Motor neuron (in vitro differentiated cells): ENCODE measurements at regions not wholly inside any gene's neighbourhood (a gene's known extent, or its start where the extent isn't known, plus 50 kb on each side); places are given as distances from the start of the nearest gene placed in this dataset.

Source experiments
- ATAC-seq, 8 experiments: fragments of 200-7000 bp; cut with Tn5 transposase; replicated peaks in 6 of 8; 2 replicates each; pipeline ENCODE4 v1.8.0; 2021; ENCODE audit warnings: mild to moderate bottlenecking in 8 of 8, moderate library complexity in 8 of 8
- H3K27ac ChIP-seq, 2 donors: fragments of 250-450 bp; sonication (Bioruptor Pico); 2 replicates each; pipeline ENCODE4 v1.9.0; 2021; ENCODE audit warnings: antibody characterized with exemption in 2 of 2, mild to moderate bottlenecking in 2 of 2, moderate library complexity in 1 of 2
- H3K4me1 ChIP-seq, 2 donors: fragments of 250-450 bp; sonication (Bioruptor Pico); replicated peaks in 1 of 2; 2 replicates each; pipeline ENCODE4 v1.6.1; 2021; ENCODE audit warnings: antibody characterized with exemption in 2 of 2, mild to moderate bottlenecking in 2 of 2, moderate library complexity in 1 of 2
- H3K4me3 ChIP-seq, 5 donors: fragments of 250-450 bp; sonication (Bioruptor Pico); 2 replicates each; pipeline ENCODE4 v1.9.0; 2021; ENCODE audit warnings: antibody characterized with exemption in 5 of 5, mild to moderate bottlenecking in 5 of 5, moderate library complexity in 4 of 5
- WGBS, 10 experiments: fragments of 450-650 bp; shearing (Covaris generic); methylation state at CpG; one replicate each; pipeline ENCODE4 v1.0.0; 2022; 5-methylcytosine and 5-hydroxymethylcytosine counted together
- in situ Hi-C, 9 experiments: fragments of 400-800 bp; cut with MboI; loops; one replicate each; pipeline ENCODE4 v1.15.0; 2021; ENCODE audit warnings: low sequenced_read_pairs in 9 of 9, low pct_unique_long_range_greater_than_20kb in 2 of 9; ENCODE audit not compliant: unreplicated experiment in 9 of 9

DNA sequence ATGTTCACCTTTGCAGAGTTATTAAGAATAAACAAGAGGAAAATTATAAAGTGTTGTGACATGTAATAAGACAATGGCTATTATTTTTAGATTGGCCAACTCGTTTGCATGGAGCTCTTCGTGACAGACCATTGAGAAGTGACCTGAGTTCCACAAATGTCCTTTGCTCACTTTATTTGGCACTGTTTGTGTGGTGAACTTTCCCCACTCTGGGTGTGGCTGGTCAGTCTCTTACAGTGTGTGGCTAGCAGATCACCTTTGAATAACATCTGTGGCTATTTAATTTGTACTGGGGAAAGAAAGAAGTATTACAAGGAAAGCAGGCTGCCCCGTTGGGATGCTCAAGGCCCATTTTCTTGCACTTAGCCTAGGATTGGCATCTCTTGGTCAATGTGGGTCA is 274.1 kb upstream of the WWC1 start:
- H3K4me3 ChIP-seq, result no peak overlapping the region
- whole genome bisulfite sequencing, 10 experiments, result 43 to 100% (median 83%) methylated on average over 1 to 3 of the region's 3 CpGs; no CpG with 5 or more reads in 2 of the 10 experiments
- ATAC-seq, result peak in 1 of 8 experiments; percentile 20

DNA sequence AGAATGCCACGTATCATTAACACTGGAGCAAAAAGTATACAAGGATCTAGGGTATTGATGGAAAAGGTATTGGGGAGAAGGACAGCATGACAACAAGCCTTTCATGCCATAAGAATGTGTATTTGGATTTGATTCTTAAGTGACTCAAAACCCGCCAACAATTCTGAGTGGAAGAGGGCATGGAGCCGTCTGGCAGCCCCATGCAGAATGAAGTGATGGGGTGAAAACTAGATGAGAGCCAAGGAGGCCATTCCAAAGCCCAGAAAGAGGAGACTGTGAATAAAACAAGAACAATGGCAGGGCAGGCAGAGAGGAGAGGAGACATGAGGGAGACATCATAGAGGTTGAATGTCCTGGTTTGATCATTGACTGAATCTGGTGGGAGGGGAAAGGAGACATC is 272.3 kb upstream of the WWC1 start:
- ATAC-seq, result no peak

More for the DNA sequence above, 274.1 kb upstream of the WWC1 start:
- Histone ChIP-seq H3K4me1 (peaks cover 8 to 21% of the 10 kb centered on the region in 2 donors), H3K27ac (no peak overlapping the region)
- in situ Hi-C loops, result no loop called here

DNA sequence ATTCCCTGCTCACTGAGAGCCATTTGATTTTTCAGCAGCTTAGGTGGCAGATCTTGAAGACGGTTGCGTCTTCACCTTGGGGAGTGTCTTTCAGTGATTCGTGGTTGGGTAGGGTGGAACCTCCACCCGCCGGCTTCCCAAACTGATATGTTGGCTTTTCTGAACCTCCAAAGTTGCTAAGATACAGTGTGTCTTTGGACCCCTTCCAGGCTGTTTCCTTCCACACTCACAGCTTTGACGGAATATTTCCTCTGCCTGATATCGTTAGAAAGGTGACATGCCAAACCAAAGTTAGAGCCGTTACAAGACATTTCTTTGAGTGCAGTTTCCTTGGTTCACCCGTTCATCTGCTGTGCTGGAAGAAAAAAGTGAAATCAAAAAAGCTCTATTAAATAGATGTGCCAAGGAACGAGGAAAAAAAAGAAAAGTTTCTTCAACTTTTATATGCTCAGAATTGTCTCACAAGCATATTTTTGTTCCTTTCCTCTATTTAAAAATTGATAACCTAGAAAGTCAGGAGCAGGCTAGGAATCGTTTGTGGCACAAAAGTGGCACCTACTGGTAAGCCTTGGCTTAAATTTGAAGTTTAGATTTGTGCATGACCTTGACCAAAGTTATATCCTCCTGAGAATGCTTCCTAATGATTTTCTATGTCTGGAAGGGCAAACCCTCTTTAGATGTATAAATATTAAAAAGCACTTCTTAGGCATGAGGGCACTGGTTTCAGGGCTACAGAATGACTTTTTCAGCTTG is 270.7 kb upstream of the WWC1 start:
- Histone ChIP-seq H3K4me1 (peaks cover 0 to 9% of the 10 kb centered on the region in 2 donors), H3K4me3 (no peak overlapping the region), H3K27ac (no peak overlapping the region)
- 45 to 95% (median 82%) methylated on average over 5 to 11 of the region's 11 CpGs; no CpG with 5 or more reads in 3 of the 10 experiments for WGBS, 10 experiments
- in situ Hi-C loops, result no loop called here
- ATAC-seq, result no peak

More for the DNA sequence above, 272.3 kb upstream of the WWC1 start:
- WGBS, 10 experiments, result 25 to 100% (median 86%) methylated on average over 1 to 3 of the region's 3 CpGs; no CpG with 5 or more reads in 1 of the 10 experiments
- in situ Hi-C loops, result no loop called here
- H3K4me1 ChIP-seq, result peaks cover 8 to 21% of the 10 kb centered on the region in 2 donors
- H3K27ac ChIP-seq, result no peak overlapping the region
- no peak overlapping the region for H3K4me3 ChIP-seq

DNA sequence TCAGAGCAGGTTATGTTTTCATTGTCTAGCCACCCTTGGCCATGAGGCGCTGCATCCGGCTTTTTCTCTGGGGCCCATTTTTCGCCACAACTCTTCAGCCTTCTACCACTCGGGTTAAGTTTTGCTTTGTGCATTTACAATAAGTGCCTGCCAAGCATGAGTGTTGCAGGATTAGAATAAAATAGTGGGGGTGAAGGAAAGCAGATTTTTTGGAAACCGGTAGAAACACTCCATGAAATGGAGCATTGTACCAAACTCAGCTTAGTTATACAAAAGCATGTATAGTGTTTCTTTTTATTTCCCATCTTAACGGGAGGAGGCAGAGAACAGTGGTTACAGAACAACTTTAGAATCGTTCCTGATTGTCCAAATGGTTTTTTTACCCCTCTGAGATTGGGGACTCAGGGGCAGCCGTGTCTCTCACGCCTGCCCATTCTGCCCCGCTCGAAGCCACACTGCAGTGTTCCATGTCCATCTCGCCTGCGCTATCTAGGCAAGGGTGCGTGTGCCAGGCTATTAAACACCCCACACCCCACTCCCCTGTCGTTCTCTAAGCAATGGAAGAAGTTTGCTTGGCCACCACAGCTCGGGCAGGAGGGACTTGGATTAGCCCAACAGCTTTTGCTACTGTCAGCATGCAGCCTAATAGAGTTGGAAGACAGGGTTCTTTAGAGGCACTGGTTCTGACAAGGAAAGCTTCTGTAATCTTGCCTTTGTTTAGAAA is 268.8 kb upstream of the WWC1 start:
- ATAC-seq, result peak in 1 of 8 experiments; percentile 52
- Histone ChIP-seq H3K4me1 (peaks cover 0 to 9% of the 10 kb centered on the region in 2 donors), H3K4me3 (no peak overlapping the region), H3K27ac (no peak overlapping the region)
- 26 to 100% (median 85%) methylated on average over 1 to 13 of the region's 16 CpGs for WGBS, 10 experiments
- in situ Hi-C loops, result no loop called here

DNA sequence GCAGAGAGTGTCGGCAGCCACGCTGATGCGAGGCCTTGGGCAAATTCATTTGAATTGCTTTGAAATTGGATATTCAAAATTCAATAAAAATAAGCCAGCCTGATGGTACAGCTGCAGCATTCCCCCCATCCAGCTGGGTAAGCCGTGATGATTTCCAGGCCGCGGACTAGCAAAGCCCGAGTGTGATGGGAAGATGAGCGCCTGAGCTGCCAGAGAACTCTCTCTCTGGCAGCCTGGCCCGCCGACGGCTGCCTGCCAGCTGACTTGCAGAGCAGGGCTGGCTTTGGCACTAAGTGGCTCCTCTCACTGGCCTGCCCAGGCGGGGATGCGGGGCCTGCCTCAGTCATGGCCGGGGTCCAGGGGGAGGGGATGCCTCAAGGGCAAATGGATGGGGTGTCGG is 268.3 kb upstream of the WWC1 start:
- Histone ChIP-seq H3K4me3 (no peak overlapping the region), H3K27ac (no peak overlapping the region), H3K4me1 (peaks cover 0 to 9% of the 10 kb centered on the region in 2 donors)
- WGBS, 10 experiments, result 0 to 100% (median 44%) methylated on average over 1 to 6 of the region's 15 CpGs; no CpG with 5 or more reads in 4 of the 10 experiments
- ATAC-seq, result peak in 3 of 8 experiments; percentile 70 to 90 (median 76)
- in situ Hi-C loops, result no loop called here

DNA sequence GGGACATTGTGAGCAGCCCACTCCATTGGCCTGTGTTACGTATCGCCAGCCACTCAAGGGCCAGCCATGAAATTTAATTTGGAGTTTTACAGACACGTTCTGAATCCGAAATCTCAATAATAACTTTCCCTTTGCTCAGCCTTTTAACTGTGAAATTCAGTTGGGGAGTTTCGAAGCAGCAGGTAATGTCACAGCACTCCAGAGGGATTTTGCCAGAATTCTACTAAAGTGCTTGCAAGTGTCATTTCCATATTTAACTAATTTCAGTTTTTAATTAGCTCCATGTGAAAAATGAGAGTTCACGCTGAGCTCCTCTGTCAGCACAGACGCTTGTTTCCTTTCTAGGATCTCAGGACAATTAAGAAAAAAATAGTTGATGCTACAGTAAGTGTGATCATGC is 267.1 kb upstream of the WWC1 start:
- Histone ChIP-seq H3K4me1 (peaks cover 0 to 9% of the 10 kb centered on the region in 2 donors), H3K27ac (no peak overlapping the region), H3K4me3 (no peak overlapping the region)
- no peak for ATAC-seq
- 49 to 98% (median 94%) methylated on average over 3 to 7 of the region's 7 CpGs; no CpG with 5 or more reads in 1 of the 10 experiments for WGBS, 10 experiments
- in situ Hi-C loops, result no loop called here

DNA sequence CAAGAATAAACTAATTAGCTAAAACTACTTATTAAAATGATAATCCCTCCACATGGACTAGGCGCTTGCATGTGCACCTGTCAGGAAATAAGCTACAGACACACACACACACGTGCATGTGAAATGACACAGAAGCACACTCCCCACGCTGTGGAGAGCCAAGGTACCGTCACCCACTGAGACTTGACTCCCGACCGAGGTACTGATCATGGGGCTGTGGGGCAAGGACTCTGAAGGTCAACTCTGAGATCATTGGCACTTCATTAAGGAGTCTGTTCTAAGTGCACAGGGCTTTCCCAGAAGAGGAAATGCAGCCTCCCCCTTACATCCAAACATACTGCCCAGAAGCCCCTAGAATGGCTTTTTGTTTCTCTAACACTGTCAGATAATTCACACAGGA is 264.4 kb upstream of the WWC1 start:
- 40 to 93% (median 83%) methylated on average over 1 to 4 of the region's 6 CpGs; no CpG with 5 or more reads in 4 of the 10 experiments for WGBS, 10 experiments
- no peak overlapping the region for H3K4me3 ChIP-seq
- peaks cover 0 to 9% of the 10 kb centered on the region in 2 donors for H3K4me1 ChIP-seq
- no peak overlapping the region for H3K27ac ChIP-seq
- peak in 3 of 8 experiments; percentile 33 to 63 (median 41) for ATAC-seq
- in situ Hi-C loops, result loop anchor here in 2 of 9 experiments (25.0 kb wide), 2 partner anchors 290 to 440 kb away; no protein-coding TSS in a partner anchor

DNA sequence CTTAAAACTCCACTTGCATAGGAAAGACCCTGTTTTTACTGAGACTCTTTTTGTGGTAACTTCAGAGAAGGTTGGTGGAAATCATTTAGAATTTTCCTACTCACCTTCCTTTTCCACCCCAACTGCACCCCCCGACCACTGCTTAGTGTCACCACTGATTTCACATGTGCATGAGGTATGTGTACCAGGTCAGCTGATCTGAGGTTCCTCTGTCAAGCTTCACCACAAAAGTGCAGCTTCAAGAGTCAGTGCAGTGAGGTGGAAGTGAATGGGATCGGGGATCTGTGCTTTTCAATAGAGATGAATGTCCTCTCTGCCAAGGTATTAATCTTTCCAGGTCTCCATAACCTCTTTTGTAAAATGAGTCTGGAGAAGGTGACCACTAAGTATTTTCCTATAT is 260.5 kb upstream of the WWC1 start:
- WGBS, 10 experiments, result 20 to 88% (median 59%) methylated on average over 1 of the region's 2 CpGs; no CpG with 5 or more reads in 4 of the 10 experiments
- in situ Hi-C loops, result loop anchor here in 2 of 9 experiments (25.0 kb wide), 2 partner anchors 294 to 444 kb away; no protein-coding TSS in a partner anchor
- peak in 2 of 8 experiments; percentile 46 to 50 for ATAC-seq
- Histone ChIP-seq H3K4me1 (no peaks in the 10 kb centered on the region), H3K4me3 (no peak overlapping the region), H3K27ac (no peak overlapping the region)

DNA sequence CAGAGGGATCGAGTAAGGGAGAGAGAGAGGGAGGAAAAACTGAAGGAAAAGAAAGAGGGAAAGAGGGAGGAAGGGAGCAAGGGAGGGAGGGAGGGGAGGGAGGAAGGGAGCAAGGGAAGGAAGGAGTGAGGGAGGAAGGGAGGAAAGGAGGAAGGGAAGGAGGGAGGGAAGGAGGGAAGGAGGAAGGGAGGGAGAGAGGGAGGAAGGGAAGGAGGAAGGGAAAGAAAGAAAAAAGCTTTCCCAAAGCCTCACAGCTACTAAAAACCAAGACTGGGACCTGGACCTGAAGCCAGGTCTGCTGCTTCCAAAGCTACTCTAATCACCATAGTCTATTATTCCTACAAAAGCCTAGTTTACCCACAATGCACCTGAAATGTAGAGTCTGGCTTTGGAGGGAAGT is 259.8 kb upstream of the WWC1 start:
- 20 to 100% (median 40%) methylated on average over 1 of the region's 1 CpG; no CpG with 5 or more reads in 7 of the 10 experiments for WGBS, 10 experiments
- Histone ChIP-seq H3K4me1 (no peaks in the 10 kb centered on the region), H3K27ac (no peak overlapping the region), H3K4me3 (no peak overlapping the region)
- in situ Hi-C loops, result loop anchor here in 2 of 9 experiments (25.0 kb wide), 2 partner anchors 294 to 444 kb away; no protein-coding TSS in a partner anchor
- no peak for ATAC-seq

DNA sequence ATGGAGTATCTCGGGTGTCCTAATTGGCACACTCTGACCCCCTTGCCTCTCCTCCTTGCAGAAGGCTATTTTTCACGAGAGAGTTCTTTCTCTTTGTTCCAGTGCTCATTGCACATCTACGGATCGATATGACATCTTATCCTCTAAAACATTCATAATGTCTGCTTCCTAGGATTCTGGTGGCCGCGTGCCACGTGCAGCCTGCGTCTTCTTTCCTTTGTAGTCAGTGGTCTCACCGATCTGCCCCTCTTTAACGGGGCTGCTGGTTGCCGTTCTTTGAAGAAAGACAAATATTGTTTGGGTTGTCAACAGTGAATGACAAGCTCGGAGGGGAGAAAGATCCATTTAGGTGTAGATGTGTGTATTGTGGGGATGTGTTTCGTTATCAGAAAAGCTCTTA is 252.4 kb upstream of the WWC1 start:
- Histone ChIP-seq H3K4me3 (no peak overlapping the region), H3K27ac (peak overlapping the region in 1 of 2 donors; percentile 37), H3K4me1 (peaks cover 18 to 19% of the 10 kb centered on the region in 2 donors)
- 44 to 87% (median 77%) methylated on average over 1 to 10 of the region's 13 CpGs; no CpG with 5 or more reads in 3 of the 10 experiments for WGBS, 10 experiments
- peak in 2 of 8 experiments; percentile 7 to 38 for ATAC-seq
- in situ Hi-C loops, result loop anchor here in 2 of 9 experiments (25.0 kb wide), 2 partner anchors 302 to 452 kb away; no protein-coding TSS in a partner anchor

DNA sequence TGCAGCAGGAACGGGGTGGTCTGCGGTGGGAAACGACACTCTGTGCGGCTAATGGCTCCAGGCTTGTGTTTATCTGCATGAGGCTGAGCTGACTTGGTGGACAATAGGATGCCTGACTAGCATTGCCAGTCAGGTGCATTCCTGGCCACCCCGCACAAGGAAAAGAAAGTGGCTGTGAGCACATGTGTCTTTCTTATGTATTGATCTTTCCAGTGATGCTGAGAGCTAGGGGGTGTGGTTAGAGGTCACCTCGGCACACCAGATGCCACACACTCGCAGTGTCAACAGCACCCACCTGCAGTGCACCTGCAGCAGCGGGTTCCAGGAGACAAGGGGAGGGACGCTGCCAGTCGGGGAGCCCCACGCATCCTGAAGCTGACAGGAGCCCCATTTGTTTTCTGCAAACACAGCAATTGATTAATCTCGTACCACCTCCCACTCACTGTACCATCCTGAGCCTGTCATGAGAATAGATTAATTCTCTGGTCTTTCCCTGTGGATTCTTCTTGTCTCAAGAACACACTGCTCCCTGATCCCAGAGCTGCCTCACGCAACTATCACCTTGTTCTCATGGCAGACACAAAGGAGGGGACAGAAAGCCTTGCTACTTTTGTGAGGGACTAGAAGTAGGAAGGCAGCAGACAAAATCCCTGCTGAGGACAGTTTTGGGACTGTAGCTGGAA is 251.7 kb upstream of the WWC1 start:
- H3K27ac ChIP-seq, result peak overlapping the region in 1 of 2 donors; percentile 37
- H3K4me1 ChIP-seq, result peaks cover 18 to 23% of the 10 kb centered on the region in 2 donors
- ATAC-seq, result peak in 5 of 8 experiments; percentile 58 to 89 (median 84)
- in situ Hi-C loops, result loop anchor here in 2 of 9 experiments (25.0 kb wide), 2 partner anchors 302 to 452 kb away; no protein-coding TSS in a partner anchor
- 33 to 100% (median 58%) methylated on average over 1 to 11 of the region's 13 CpGs; no CpG with 5 or more reads in 4 of the 10 experiments for WGBS, 10 experiments
- no peak overlapping the region for H3K4me3 ChIP-seq

DNA sequence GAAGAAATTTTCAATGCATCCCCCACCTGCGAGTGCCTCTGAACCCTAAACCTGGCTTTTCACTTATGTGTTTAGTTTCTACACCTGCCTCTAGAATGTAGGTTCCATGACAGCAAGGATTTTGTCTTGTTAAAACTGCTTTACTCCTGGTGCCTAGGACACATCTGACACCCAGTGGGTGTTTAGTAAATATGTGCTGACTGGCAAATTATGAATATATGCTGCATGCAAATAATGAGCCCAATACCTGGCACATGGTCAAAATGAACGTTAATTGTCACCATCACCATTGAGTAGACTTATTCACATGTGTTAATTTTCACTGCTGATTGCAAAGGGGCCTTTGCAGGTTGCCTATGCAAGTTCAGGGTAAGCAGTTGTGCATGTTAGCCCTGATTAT is 249.9 kb upstream of the WWC1 start:
- Histone ChIP-seq H3K27ac (no peak overlapping the region), H3K4me3 (no peak overlapping the region), H3K4me1 (peaks cover 23 to 25% of the 10 kb centered on the region in 2 donors)
- no peak for ATAC-seq
- in situ Hi-C loops, result loop anchor here in 2 of 9 experiments (25.0 kb wide), 2 partner anchors 304 to 454 kb away; no protein-coding TSS in a partner anchor
- WGBS, 10 experiments, result 0 to 100% (median 63%) methylated on average over 1 to 2 of the region's 2 CpGs; no CpG with 5 or more reads in 4 of the 10 experiments
